NCI-H1694 (cell line): ENCODE measurements at regions not wholly inside any gene's neighbourhood (a gene's known extent, or its start where the extent isn't known, plus 50 kb on each side); places are given as distances from the start of the nearest gene placed in this dataset.
"Not testable (repeated sequence)": the region's sequence is repeated elsewhere in the genome, so short reads cannot be mapped to it uniquely, and the experiment has no call there.

ENCODE experiments used
- DNase-seq: peaks from one replicate; lab custom pipeline; 2025; lab: John Stamatoyannopoulos, UW

DNA sequence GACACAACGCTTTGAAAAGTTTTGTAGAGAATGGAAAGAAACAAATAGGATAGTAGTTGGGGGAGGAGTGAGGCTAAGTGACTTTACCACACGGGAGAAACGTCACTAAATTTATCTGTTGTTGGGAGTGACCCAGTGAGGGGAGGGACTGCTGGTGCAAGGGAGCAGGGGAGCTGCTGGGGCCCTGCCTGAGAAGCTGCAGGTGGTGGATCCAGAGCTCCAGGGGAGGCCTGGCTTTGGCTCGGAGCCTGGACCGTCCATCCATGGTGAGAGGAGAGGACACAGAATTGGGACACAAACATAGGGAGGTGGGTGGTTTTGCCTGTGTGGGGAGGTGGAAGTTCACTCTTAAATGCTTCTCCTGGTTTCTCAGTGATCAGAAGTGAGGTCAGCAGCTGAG lies 107.6 kb downstream of the GOSR1 start:
- no peak for DNase-seq

DNA sequence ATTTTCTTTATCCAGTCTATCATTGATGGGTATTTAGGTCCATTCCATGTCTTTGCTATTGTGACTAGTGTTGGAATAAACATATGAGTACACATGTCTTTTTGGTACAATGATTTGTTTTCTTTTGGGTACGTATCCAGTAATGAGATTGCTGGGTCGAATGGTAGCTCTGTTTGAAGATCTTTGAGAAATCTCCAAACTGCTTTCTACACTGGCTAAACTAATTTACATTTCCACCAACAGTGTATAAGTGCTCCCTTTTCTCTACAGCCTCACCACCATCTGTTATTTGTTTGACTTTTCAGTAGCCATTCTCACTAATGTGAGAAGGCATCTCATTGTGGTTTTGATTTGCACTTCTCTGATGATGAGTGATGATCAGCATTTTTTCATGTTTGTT lies 103.7 kb downstream of the GOSR1 start:
- DNase-seq = no peak

DNA sequence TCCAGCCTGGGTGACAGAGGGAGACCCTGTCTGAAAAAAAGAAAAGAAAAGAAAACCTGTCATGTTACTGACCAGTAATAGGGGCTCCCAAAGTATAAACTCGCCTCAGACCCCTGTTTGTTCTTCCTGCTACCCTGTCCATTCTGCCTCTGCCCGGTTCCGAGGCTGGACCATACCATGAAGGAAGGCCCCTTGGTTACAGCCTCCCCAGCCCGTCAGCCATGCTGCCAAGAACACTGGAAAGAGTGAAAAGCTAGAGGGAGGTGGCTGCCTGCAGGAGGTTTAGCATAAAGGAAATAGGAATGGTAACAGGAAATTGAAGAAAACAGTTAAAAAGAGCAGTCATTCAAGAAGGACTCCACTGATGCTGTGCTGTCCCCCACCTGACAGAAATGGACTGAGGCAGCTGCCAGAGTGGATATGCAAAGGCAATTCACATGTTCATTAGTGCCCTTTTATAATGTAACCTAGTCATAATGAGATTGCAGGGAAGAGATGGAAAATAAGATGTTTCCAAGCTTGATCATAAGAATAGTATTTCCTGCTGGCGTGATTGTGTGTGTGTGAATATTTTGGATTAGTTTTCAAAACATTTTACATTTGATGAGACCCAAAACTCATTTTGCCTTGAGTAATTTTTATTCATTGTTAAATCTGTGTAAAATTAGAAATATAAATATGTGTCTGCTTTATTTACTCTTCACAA lies 102.6 kb downstream of the GOSR1 start:
- DNase-seq = no peak

DNA sequence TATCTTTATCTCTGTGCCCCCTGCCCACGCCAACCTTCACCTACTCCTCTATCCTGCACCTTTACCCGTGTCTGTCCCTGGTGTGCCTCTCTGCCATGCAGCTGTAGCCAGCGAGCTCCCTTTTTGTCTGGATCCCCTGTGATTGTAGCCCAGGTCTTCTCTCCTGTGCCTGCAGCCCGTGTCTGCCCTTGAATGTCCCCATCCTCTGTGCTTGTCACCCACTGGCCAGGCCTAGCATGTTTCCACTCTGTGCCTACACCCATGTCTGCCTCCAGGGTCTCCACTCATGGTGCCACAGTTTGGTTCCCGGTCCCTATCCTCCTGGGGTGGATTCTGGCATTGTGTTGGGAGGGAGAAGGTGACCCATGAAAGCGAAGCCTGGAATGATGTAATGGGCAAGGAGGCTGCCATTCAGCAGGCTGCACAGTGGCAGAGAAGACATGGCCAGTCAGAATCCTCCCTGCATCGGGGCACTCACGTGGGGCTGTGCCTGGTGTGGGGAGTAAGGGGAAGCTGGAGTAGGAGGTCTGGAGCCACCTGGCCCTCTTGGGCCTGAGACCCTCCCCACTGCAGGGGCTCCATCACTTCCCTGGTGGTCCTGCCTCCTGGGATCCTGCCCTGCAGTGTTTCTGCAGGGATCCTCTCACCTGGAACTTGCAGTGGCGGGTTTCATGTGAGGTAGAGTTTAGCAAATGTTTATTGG lies 101.0 kb downstream of the GOSR1 start:
- DNase-seq = not testable (repeated sequence)
